Umbilical cord (tissue), 1 donor: ENCODE measurements at regions not wholly inside any gene's neighbourhood (a gene's known extent, or its start where the extent isn't known, plus 50 kb on each side); places are given as distances from the start of the nearest gene placed in this dataset.

Experiments used
- DNase-seq: peaks from one replicate; pipeline ENCODE4 v3.0.0-alpha.2; 2015; ENCODE audit warnings: low spot score

DNA sequence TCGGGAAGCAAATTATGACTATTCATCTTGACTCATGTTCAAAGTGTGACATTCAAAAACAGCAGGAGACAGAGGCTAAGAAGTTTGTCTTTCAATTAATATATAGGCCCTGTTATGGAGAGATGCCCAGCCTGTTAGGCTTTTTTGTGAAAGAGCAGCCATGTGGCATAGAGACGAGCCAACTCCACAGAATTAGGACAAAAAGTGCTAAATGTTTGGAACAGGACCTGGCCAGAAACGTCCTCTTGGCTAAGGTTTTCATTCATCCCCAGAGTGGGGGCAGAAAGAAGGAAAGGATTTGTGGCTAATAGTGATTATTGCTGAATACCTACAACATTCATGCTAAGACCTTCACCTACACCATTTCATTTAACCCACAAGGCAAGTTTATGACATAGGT lies 324.7 kb upstream of the NPVF start:
- no peak for DNase-seq

DNA sequence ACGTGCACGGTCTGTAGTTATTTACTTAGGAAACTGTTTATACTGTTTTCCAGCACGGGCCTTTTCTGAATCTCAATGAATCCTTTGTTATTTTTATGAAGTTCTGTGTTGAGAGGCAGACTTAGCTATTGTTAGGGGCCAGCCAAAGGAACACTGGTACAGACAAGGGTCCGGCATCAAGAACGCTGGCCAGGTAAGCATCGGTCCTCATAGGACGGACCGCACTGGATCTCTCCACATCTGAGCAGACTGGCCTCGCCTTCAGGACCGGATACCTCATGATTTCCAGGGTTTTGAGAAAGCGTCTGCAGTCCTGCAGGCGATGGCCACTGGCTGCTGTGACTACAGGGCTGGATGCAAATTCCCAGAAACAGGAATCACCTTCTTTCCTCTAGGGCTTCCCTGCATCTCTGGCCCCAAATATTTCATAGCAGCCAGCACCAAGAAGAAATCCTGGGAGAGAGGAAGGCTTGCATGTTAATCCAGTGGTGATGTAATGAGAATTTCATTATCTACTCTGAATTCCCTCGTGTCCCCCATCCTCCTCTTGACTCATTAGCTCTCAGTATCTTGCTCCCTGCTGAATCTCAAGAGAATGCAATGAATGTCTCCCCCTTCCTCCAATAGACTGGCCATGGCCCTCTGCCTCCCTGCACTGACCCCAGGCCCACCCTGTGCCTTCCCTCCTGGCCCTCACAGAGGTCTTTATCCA lies 325.4 kb upstream of the NPVF start:
- DNase-seq, result peak; percentile 86

DNA sequence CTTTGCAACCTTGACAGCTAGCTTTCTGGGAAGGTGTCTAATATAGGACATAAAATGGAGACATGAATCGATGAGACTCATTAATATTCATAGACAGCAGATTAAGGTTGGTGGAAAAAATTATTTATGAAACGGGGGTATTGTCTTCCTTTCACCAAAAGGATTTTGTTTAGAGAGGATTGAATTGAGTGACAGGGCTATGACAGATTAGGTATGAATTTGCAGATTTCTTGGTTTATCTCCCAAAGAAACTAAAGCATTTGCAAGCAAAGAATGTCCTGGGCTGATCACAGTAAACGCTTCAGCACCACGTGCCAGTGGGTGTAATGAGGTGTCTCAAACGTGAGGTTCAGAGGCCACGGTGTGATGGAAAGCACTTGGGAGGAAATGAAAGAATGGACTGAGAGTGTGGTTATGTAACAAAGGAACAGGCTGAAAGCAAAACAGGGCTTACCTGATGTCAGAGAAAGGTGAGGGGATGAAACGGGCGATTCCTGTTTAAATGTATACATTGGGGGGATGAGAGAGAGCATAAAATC lies 329.2 kb upstream of the NPVF start:
- DNase-seq, result no peak

DNA sequence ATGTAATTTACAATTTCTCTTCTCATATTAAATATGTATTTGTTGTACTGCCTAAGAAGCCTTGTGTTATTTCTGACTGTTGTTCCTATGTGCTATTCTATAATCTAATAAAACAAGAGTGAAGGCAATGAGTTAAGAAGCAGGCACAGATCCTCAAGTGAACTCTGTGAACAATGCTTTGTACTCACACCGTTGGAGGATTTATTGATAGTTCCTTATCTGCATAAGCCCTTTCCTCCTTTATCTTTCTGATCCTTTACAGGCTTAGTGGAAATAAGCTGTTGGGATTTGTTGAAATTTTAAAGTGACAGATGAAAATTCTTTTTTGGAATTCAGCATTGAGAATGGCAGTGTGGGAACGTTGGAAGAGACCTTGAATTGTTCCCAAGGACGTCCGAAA lies 329.6 kb upstream of the NPVF start:
- DNase-seq, result peak; percentile 48

DNA sequence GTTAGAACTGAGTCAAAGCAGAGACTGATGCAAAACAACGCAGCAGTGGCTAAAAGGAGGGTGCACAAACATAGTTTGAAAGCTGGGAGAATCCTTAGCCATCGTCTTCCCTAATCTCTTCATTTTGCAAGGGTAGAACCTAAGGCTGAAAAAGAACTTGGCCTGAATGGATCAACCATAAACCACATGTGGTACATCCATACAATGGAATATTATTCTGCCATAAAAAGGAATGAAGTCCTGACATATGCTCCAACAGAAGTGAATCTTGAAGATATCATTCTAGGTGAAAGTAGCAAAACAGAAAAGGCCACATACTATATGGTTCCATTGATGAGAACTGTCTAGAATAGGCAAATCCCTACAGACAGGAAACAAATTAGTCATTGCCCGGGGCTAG lies 330.3 kb upstream of the NPVF start:
- no peak for DNase-seq

DNA sequence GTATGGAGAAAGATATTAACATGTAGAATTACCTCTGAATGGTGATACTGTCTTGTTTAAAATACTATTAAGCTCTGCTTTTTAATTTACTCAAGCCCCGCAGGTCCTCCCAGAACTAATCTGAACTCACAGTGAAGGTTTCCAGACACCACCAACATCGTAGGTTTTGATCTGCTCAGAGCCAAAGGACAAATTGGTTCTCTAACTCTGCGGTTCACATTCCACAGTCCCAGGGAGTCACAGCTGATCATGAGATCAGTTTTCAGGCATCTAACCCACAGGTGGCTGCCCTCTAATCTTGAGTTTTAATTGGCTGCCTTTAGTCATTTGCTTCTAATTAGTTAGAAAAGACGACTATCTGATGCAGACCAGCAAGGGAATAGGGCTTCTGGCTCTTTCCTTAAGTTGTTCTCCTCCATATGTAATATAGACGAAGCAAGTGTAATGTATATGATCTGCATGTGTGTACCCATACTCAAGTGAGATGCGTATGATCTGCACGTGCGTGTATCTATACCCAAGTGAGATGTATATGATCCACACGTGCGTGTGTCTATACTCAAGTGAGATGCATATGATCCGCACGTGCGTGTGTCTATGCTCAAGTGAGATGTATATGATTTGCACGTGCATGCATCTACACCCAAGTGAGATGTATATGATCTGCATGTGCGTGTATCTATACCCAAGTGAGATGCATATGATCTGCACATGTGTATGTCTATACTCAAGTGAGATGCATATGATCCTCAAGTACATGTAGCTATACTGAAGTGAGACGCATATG lies 331.5 kb upstream of the NPVF start:
- no peak for DNase-seq

DNA sequence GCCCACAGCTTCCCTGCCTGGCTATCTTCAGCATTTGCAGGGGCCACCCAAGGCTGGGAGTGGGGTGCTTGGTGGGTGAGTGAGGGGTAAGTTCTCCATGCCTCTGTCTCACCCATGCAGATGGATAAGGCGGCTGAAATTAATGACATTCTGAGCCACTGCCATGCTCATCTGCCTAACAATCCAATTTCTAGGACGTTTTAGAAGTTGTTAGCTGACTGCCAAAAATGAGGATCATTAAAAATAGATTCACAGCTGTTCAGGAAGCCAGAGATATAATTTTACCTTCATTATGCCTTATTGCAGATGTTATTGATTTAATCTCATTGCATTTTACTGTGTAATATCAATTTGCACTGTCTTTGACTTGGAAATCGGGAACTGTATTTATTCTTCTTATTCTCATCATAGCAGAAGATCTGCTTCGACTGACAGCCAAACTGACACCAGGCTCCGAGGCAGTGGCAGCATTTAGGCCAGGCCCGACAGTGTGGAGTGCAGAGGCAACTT lies 334.4 kb upstream of the NPVF start:
- DNase-seq, result no peak

DNA sequence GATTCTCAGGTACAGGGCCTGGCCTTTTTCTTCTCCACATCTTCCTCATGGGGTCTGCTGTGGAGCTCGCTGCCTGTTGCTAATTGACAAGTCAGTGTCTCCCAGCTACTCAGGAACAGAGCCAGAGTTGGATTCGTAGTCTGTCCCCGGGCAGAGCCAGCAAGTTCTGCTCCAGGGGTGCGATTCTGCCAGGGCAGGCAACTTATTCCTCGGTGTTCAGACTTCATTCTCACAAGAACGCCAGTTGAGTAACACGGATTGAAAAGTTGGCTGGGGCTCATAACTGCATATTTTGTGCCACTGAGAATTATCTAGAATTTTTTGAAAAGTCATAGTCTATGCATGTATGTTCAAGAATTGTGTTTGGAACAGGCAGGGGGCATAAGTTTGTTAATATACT lies 336.7 kb upstream of the NPVF start:
- peak; percentile 61 for DNase-seq

DNA sequence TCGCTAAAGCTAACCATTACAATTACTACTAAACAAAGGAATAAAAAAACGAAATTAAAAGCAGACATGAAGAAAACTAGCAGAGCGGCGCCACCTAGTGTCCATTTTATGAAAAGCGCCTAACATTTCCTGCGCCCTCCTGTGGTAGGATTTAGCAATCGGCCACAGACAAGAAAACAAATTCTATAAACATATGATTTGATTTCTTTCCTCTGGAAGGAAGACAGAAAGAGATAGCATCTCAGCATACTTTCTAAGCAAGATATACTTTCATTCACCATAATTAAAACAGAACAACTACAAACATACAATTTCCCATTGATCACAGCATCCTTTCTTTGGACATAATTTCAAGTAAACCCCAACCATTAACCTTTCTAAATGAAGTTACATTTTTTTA lies 337.7 kb upstream of the NPVF start:
- peak; percentile 77 for DNase-seq

DNA sequence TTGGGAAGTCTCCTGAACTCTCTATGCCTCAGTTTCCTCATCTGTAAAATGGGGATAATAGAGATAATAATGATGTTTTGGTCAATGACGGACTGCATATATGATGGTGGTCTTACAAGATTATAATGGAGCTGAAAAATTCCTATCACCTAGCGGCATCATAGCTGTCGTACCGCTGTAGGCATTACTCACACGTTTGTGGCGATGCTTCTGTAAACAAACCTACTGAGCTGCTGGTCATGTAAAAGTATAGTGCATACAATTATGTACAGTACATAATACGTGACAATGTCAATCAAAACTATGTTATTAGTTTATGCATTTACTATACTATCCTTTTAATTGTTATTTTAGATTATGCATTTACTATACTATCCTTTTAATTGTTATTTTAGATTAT lies 339.1 kb upstream of the NPVF start:
- DNase-seq, result no peak

DNA sequence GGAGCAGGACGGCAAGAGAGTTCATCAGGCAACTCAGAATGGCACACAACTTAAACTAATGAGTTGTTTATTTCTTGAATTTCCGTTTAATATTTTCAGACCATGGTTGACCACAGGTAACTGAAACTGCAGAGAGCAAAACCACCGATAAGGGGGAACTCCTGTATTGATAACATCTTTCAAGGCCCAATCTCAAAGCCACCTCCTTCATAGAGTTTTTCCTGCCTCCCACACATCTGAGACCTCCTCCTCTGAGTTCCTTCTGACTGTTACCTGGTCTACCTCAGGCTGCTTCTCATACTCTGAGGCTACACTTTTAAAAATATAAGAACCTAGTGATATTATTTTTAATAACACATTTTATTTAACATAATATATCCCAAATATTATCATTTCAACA lies 341.5 kb upstream of the NPVF start:
- no peak for DNase-seq

DNA sequence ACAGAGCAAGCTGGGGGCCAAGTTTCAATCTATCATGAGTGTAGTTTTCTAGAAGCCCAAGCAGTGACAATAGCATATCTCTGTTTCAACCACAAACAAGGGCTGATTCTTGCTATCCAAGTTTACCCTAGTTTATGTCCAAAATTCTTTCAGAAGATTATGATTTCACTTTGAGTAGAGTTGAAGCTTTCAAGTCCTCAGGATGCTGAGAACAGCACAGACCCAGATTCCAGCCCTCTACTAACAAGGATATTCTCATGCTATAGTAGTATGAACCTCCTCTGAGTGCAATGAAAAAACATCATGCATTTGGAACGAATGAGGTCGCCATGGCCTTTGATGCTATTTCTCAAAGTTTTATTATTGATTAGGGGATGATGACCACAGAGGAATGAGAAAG lies 344.1 kb upstream of the NPVF start:
- no peak for DNase-seq

DNA sequence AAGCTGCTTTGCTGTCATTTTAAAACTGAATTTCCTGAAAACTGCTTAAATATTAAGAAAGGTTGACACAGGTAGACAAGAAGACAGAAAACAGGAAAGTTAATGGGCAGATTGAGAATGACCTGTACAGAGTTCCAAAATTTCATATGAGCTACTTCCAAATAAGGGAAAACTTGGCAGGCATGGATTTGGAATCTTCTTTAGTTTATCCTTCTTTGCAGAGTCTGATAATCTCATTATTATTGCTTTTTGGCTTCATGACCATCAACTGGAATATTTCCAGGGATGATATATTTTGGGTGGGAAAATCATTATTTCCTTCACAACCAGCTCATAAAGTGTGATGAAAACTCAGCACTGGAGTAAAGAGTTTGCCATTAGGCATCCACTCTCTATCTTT lies 346.5 kb upstream of the NPVF start:
- no peak for DNase-seq

DNA sequence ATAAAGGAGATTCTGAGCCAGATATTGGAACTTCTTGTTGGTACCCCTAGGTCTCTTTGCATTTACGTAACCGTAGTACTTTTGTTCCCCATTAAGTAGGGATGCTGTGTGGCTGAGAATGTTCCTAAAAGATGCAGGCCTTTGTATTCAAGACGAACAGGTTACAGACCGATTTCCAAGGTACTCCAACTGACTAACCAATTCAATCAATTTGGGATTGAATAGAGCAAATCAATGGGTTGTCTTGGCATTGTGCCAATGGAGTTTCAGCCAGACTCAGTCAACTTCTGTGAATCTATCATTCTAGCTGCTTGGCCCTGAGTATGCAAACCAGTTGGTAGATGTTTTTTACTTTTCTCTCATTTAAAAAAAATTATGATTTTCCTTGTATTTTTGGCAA lies 347.3 kb upstream of the NPVF start:
- no peak for DNase-seq

DNA sequence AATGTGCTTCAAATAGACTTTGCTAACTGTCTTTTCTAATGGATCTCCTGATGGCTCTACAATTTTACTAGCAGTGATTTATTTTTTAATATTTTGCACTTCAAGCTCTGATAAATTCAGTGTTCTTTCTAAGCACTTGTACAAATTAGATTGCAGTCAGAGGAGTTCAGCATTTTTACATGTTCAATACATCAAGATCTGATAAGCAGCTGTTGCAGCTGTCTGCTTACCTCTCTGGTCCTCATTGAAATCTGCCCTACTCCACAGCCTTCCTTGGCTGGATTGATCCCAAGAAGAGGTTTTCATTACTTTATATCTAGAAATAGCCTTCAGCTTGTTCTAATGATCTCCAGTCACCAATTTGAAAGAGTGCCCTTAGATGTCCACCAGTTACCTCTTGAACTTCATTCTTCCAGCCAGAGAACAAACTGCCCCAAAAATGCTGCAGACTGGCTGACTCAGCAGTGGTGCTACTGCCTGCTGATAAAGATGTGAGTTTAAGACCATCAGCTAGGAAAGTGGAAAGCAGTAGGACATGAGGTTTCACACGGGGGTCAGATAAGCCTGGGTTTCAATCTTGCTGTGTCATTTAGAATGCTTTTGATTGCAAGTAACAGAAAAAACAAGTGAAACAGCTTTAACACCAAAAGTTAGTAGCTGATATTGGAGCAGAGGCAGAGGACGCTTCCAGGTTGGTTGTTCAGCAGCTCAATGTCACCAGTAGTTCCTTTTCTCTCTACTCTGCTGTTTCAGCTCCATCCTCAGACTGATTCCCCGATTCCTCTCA lies 350.9 kb upstream of the NPVF start:
- peak; percentile 36 for DNase-seq

DNA sequence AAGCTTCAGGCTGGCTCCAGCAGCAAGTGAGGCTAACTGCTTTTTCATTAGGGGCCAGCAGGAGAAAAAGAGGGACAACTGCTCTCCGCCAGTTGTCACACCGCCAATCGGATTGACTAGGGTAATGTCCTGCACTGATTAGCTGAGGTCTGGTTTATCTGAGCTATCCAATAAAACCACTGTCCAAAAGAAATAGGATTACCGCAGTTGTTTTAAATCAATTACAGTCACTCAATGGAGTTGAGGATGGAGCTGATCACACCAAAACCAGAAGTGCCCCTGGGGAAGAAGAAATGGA lies 351.4 kb upstream of the NPVF start:
- DNase-seq, result no peak

DNA sequence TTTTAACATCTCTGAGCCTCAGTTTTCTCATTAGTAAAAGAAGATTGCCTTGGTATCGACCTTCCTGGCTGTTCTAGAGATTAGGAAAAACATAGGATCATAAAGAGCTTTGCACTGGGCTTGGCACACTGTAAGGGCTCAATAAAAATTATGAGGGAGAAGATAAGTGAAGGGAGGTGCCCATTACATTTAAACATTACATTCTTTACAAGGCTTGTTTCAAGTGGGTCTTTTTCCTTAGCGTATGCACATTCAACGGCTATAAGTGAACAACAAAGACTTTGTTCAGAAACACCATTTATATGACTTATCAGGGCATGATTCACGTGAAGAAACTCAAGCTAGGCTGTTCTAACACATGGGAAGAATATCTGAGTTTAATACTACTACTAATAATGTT lies 351.9 kb upstream of the NPVF start:
- DNase-seq, result no peak

DNA sequence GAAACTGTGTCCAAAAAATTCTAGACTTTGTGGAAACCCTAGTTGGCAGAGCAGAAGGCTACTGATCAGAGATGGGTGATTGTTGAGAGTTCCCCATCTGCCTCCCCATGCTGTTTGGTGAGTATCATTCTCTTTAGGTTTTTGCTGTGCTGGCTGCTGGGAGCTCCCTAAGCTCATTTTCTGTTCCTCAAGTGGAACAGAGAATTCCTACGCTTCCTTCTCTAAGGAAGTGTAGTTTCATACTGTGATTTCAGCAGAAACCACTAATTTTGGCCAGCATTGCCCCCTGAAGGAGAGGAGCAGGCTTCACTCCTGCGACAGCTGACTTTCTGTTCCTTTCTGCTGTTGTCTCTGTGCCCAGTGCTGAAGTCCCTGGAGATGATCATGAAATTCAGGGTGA lies 355.3 kb upstream of the NPVF start:
- DNase-seq, result no peak

DNA sequence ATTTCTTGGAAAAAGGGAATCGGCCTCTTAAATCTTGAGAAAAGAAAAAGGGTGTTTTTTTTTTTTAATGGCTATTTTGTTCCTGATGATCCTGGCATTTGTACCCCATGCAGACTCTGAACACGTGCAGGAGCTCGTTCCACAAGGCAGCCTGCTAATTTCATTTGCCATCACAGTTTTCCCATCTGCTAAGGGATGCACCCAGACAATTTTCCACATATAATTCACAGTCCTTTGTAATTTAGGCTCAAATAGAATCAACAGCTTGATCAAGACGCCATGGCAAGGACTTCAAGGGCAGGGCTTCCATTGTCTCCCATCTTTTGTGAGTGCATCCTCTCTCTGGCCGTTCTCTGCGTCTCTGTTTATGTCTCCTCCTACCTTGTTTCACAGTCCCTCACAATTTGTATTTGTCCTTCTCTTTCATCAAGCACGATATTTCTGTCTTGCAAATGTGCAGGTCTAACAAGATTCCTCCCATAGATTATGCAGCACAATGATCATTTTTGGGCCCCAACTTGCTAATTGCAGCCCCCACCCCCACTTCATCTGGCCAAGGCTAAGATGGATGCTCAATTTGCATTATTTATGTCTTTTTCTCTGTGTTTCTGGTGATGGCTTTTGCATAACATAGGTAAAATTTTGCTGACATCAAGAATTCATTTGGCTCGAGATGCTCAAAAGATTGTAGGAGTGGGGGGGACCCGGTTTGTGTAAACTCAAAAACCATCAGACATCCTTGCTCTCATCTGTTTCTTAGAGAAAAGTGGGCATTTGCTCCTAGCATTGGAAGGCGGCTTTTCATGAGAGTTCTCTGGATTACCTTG lies 356.0 kb upstream of the NPVF start:
- no peak for DNase-seq

DNA sequence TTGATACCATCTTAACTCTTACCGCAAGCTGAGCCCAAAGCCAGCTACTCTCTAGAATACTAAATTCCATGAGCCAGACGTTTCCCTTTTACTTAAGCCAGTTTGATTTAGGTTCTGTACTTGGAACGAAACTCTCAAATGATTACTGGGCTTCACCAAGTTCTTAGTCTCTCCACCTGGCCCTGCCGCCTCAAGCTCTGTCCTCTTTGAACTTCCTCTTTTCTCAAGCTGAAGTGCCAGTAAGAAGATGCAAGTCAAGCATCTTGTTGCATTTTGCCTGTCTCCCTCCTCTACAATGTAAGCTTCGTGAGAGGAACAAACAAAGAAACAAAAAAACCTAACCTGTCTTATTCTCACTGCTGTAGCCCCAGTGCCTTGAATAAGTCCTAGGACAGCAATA lies 358.2 kb upstream of the NPVF start:
- no peak for DNase-seq

DNA sequence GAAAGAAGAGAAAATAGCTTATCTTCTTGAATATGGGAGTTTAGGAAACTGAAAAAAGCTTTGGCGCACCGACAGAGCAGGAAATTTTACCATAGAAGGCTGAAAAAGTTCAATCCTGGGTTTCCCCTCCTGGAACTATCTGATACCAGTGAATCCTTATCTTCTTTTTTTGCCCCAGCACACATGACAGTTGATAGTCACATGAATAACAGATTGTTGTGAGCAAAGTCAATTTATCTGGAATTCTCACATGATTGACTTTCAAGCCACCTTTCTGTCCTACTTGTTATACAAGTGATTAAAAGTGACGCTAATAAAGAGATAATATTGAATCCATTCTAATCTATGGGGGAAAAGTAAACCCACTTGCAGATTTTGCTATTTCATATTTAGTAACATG lies 365.8 kb upstream of the NPVF start:
- no peak for DNase-seq

DNA sequence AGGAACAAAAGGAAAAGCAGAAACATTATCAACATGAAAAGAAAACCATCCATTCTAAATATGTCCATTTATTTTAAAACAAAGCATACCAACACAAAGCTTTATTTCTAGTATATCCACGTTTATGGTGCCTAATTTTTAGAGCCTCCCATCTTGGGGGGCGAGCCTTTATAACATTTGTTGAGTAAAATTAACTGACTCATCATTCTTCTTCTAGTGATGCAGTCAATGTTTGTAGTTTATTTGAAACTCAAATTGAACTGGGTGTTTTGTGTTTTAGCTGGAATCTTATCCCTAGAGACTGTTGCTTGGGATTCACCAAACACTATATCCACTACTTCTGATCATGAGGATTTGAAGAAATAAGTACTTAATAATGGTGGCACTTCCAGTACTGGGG lies 366.4 kb upstream of the NPVF start:
- no peak for DNase-seq
